ENCODE measurements at regions not wholly inside any gene's neighbourhood (a gene's known extent, or its start where the extent isn't known, plus 50 kb on each side); places are given as distances from the start of the nearest gene placed in this dataset.

DNA sequence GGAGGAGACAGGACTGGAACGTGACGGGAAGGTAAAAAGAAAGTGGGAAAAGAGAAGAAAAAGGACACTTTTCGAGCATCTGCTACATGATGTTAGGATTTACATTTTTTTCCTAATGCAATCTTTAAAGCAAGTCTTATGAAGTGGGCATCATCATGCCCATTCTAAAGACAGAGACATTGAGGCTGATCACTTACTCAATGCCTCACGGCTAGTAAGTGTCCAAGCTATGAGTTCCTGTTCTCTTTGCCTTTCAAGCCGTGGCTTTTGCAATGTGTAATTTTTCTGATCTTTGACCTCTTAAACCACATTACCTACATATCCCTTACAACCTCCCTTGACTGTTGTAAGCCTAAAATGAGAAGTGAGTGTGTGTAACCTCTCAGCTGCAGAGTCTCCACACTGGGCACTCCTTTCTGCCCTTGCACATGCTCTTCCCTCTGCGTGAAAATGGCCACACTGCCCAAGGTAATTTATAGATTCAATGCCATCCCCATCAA is 649.2 kb downstream of the RNF144A start:
- TF ChIP-seq, protein P1, sequence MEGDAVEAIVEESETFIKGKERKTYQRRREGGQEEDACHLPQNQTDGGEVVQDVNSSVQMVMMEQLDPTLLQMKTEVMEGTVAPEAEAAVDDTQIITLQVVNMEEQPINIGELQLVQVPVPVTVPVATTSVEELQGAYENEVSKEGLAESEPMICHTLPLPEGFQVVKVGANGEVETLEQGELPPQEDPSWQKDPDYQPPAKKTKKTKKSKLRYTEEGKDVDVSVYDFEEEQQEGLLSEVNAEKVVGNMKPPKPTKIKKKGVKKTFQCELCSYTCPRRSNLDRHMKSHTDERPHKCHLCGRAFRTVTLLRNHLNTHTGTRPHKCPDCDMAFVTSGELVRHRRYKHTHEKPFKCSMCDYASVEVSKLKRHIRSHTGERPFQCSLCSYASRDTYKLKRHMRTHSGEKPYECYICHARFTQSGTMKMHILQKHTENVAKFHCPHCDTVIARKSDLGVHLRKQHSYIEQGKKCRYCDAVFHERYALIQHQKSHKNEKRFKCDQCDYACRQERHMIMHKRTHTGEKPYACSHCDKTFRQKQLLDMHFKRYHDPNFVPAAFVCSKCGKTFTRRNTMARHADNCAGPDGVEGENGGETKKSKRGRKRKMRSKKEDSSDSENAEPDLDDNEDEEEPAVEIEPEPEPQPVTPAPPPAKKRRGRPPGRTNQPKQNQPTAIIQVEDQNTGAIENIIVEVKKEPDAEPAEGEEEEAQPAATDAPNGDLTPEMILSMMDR (IDR thresholded peaks at IDR 0.05), result no peak
- TF ChIP-seq POLR2A (IDR thresholded peaks at IDR 0.05), result no peak
- TF ChIP-seq EP300 (IDR thresholded peaks at IDR 0.05), result no peak
